Caki2 (cell line): ENCODE measurements at regions not wholly inside any gene's neighbourhood (a gene's known extent, or its start where the extent isn't known, plus 50 kb on each side); places are given as distances from the start of the nearest gene placed in this dataset.
"Not testable (repeated sequence)": the region's sequence is repeated elsewhere in the genome, so short reads cannot be mapped to it uniquely, and the experiment has no call there.

Source experiments
- DNase-seq: peaks from one replicate; pipeline ENCODE4 v3.0.0-alpha.2; 2015; ENCODE audit warnings: low read depth
- in situ Hi-C: cut with HindIII; loops from 2 replicates; pipeline ENCODE4 v1.10.0; 2016; ENCODE audit warnings: low sequenced_read_pairs, low pct_unique_long_range_greater_than_20kb, mixed read lengths

DNA sequence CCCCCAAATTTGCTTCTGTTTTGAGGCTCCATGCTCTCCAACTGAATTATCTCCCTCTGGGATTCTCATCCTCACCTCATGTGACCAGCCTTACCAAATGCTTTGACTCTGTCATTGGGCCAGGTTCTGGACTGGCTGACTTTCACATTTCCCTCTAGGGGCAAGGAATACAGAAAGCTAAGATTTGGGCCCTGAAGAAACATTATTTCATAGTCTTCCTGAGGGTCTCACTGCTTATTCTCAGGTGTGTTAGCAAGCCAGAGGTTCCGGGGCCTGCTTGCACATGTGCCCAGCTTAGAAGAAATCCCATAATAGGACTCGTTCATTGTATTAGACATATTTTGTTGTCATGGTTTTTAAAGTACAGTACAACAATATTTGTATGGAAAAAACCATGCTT is 62.6 kb upstream of the TEX13D start:
- in situ Hi-C loops = no loop called here
- no peak for DNase-seq

- DNase-seq, in situ Hi-C loops: not testable (repeated sequence)
Measured at GRCh38 chrX:124271599-124271998, 60.9 kb upstream of the TEX13D start.

GRCh38 chrX:124272370-124272982 is 60.0 kb upstream of the TEX13D start:
- in situ Hi-C loops = no loop called here
- DNase-seq = no peak

GRCh38 chrX:124274438-124275181 is 57.9 kb upstream of the TEX13D start:
- in situ Hi-C loops = no loop called here
- DNase-seq = no peak

DNA sequence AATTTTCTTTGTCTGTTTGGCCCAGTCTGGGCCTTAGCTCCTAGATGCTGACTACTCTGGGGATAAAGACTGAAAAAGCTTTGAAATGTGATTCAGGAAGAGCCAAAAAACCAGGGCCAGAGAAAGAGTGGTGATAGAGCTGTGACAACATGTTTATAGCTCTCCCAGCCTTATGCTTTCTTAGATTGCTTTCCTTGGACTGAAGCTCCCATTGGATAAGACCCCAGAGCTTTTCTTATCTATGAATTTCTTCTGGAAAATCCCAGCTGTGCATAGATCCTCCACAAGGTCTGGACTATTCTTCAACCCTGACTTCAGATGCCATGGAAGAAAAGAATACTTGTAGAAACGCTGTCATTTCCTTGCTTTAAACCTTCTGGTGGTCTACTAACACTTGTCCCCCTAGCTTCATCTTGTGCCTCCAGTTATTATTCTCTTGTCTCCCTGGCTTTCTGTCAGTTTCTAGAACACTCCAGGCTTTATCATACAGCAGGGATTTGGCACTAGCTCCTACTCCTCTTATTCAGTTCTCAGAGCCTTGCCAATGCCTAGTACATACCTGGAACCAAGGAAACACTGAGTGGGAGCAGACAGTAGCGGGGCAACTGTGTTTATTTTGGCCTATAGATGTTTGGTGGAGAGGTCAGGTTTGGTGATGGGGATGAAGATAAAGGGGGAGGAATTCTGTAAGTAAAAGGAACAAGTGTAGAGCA is 57.1 kb upstream of the TEX13D start:
- DNase-seq = no peak
- in situ Hi-C loops = no loop called here

DNA sequence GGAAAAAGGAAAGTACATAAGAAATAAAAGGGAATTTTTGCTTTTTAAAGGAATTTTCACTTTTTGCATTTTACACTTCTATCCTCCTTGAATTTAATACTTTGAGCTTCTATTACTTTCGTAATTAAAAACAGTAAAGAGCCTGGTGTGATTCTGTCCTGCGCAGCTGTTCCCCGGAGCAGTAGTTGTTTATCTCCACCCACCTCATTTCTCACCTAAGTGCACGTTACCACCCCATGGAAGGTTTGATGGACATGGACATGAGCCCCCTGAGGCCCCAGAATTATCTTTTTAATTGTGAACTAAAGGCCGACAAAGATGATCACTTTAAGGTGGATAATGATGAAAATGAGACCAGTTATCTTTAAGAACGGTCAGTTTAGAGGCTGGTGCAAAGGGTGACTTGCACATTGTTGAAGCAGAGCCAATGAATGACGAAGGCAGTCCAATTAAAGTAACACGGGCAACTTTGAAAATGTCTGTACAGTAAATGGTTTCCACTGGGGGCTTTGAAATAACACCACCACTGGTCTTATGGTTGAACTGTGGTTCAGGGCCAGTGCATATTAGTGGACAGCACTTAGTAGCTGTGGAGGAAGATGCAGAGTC is 52.1 kb upstream of the TEX13D start:
- no peak for DNase-seq
- in situ Hi-C loops = no loop called here

GRCh38 chrX:124282580-124282979 is 49.9 kb upstream of the TEX13D start:
- DNase-seq = no peak
- in situ Hi-C loops = no loop called here
